HL-60 (cell line): ENCODE measurements at regions not wholly inside any gene's neighbourhood (a gene's known extent, or its start where the extent isn't known, plus 50 kb on each side); places are given as distances from the start of the nearest gene placed in this dataset.

Source experiments
- DNase-seq, 2 experiments: peaks; one replicate each; pipeline ENCODE4 v3.0.0-alpha.2; 2010 to 2020; ENCODE audit warnings: low read depth in 1 of 2, low spot score in 1 of 2
- H3K27ac ChIP-seq: fragments of 250-450 bp; sonication (Bioruptor Pico); replicated peaks from 2 replicates; pipeline ENCODE4 v1.5.1; 2020; ENCODE audit warnings: mild to moderate bottlenecking, moderate library complexity
- H3K27me3 ChIP-seq: fragments of 250-450 bp; sonication (Bioruptor Pico); 2 replicates; pipeline ENCODE4 v1.5.1; 2021; ENCODE audit warnings: mild to moderate bottlenecking, moderate library complexity; ENCODE audit not compliant: insufficient read depth, poor library complexity, severe bottlenecking
- H3K4me3 ChIP-seq: replicated peaks from 2 replicates; pipeline ENCODE4 v1.5.1; 2011; ENCODE audit warnings: mild to moderate bottlenecking, control low read depth, low read length; ENCODE audit not compliant: insufficient read depth
- GABPA ChIP-seq: IDR thresholded peaks from 2 replicates; pipeline ENCODE4 v1.6.1; 2012; ENCODE audit warnings: low read depth
- POLR2AphosphoS5 ChIP-seq: IDR thresholded peaks from 2 replicates; pipeline ENCODE4 v1.6.1; 2012; ENCODE audit warnings: low read depth
- SPI1 ChIP-seq: IDR thresholded peaks from 2 replicates; pipeline ENCODE4 v1.6.1; 2012; ENCODE audit warnings: low read depth, mild to moderate bottlenecking, borderline replicate concordance
- TF ChIP-seq, protein P1 (sequence below): IDR thresholded peaks from one replicate; pipeline ENCODE4 v1.5.1; 2011; ENCODE audit warnings: low read length, control low read depth, inconsistent platforms; ENCODE audit not compliant: insufficient read depth
- TF ChIP-seq, protein P2 (sequence below): IDR thresholded peaks from 2 replicates; pipeline ENCODE4 v1.6.1; 2012; ENCODE audit warnings: low read depth; ENCODE audit not compliant: insufficient replicate concordance

DNA sequence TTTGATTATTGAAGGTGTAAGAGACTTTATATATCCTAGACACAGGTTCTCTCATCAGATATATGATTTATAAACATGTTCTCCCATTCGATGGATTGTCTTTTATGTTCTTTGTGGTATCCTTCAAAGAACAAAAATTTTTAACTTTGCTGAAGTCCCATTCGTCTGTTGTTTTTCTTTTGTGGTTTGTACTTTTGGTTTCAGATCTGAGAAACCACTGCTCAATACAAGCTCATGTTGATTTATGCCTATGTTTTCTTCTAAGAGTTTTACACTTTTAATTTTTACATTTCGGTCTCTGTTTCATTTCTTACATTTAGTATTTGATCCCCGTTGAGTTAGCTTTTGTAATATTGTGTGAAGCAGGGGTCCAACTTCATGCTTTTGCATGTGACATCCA is 103.3 kb upstream of the SPRED1 start:
- no peaks in the 10 kb centered on the region for H3K27me3 ChIP-seq
- H3K4me3 ChIP-seq: no peak overlapping the region
- no peak for DNase-seq
- H3K27ac ChIP-seq: no peak overlapping the region
- TF ChIP-seq, protein P1, sequence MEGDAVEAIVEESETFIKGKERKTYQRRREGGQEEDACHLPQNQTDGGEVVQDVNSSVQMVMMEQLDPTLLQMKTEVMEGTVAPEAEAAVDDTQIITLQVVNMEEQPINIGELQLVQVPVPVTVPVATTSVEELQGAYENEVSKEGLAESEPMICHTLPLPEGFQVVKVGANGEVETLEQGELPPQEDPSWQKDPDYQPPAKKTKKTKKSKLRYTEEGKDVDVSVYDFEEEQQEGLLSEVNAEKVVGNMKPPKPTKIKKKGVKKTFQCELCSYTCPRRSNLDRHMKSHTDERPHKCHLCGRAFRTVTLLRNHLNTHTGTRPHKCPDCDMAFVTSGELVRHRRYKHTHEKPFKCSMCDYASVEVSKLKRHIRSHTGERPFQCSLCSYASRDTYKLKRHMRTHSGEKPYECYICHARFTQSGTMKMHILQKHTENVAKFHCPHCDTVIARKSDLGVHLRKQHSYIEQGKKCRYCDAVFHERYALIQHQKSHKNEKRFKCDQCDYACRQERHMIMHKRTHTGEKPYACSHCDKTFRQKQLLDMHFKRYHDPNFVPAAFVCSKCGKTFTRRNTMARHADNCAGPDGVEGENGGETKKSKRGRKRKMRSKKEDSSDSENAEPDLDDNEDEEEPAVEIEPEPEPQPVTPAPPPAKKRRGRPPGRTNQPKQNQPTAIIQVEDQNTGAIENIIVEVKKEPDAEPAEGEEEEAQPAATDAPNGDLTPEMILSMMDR: no peak
- no peak for TF ChIP-seq SPI1
- no peak for TF ChIP-seq POLR2AphosphoS5
- TF ChIP-seq, protein P2, sequence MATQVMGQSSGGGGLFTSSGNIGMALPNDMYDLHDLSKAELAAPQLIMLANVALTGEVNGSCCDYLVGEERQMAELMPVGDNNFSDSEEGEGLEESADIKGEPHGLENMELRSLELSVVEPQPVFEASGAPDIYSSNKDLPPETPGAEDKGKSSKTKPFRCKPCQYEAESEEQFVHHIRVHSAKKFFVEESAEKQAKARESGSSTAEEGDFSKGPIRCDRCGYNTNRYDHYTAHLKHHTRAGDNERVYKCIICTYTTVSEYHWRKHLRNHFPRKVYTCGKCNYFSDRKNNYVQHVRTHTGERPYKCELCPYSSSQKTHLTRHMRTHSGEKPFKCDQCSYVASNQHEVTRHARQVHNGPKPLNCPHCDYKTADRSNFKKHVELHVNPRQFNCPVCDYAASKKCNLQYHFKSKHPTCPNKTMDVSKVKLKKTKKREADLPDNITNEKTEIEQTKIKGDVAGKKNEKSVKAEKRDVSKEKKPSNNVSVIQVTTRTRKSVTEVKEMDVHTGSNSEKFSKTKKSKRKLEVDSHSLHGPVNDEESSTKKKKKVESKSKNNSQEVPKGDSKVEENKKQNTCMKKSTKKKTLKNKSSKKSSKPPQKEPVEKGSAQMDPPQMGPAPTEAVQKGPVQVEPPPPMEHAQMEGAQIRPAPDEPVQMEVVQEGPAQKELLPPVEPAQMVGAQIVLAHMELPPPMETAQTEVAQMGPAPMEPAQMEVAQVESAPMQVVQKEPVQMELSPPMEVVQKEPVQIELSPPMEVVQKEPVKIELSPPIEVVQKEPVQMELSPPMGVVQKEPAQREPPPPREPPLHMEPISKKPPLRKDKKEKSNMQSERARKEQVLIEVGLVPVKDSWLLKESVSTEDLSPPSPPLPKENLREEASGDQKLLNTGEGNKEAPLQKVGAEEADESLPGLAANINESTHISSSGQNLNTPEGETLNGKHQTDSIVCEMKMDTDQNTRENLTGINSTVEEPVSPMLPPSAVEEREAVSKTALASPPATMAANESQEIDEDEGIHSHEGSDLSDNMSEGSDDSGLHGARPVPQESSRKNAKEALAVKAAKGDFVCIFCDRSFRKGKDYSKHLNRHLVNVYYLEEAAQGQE: no peak
- TF ChIP-seq GABPA: no peak

DNA sequence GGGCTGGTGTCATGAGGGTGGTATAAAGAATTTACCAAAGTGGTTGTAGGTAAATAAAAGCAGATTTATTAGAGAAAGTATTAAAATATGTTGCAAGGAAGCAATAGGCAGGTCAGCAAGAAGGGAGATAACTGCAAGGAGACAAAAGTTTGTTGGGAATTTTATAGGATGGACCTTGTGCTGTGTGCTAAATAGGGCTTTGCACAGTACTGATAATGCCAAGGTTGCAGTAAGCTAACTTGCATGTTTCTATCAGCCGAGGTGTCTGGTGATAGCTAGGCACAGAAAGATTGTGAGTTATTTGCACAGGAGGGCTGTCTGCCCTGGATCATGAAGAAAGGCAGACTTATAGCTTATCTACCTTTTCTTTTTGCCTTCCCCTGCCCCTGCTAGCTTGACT is 102.5 kb upstream of the SPRED1 start:
- TF ChIP-seq, protein P1: no peak
- TF ChIP-seq SPI1 (no peak), GABPA (no peak), POLR2AphosphoS5 (no peak)
- TF ChIP-seq, protein P2: no peak
- no peak overlapping the region for H3K4me3 ChIP-seq
- no peak overlapping the region for H3K27ac ChIP-seq
- no peak for DNase-seq
- no peaks in the 10 kb centered on the region for H3K27me3 ChIP-seq

DNA sequence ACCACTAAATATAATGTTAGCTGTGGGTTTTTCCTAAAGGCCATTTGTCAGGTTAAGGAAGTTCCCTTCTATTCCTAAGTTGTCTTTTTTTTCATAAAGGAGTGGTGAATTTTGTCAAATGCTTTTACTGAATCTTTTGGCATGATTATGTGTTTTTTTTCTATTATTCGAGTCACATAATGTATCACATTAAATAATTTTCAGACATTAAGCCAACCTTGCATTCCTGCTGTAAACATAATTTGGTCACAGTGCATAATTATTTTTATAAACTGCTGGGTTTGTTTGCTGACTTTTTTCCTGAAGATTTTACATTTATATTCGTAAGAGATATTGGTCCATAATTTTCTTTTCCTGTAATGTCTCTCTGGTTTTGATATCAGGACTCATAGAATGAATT is 101.8 kb upstream of the SPRED1 start:
- H3K27me3 ChIP-seq: no peaks in the 10 kb centered on the region
- no peak for TF ChIP-seq GABPA
- TF ChIP-seq POLR2AphosphoS5: no peak
- TF ChIP-seq, protein P1: no peak
- TF ChIP-seq SPI1: no peak
- TF ChIP-seq, protein P2: no peak
- no peak for DNase-seq

More for the DNA sequence above, 101.8 kb upstream of the SPRED1 start:
- Histone ChIP-seq H3K4me3 (no peak overlapping the region), H3K27ac (no peak overlapping the region)
